HG02571 (cell line): ENCODE measurements at regions not wholly inside any gene's neighbourhood (a gene's known extent, or its start where the extent isn't known, plus 50 kb on each side); places are given as distances from the start of the nearest gene placed in this dataset.
"Not testable (repeated sequence)": the region's sequence is repeated elsewhere in the genome, so short reads cannot be mapped to it uniquely, and the experiment has no call there.

Experiments
- ATAC-seq: cut with Tn5 transposase; IDR thresholded peaks from one replicate; pipeline ENCODE4 v1.9.1; 2021; ENCODE audit warnings: mild to moderate bottlenecking, moderate library complexity; ENCODE audit not compliant: unreplicated experiment

GRCh38 chr7:48992816-48993215 lies 68.5 kb downstream of the CDC14C start:
- no peak for ATAC-seq

GRCh38 chr7:49001610-49002033 lies 77.3 kb downstream of the CDC14C start:
- ATAC-seq = peak; percentile 98

GRCh38 chr7:49010717-49011116 lies 86.4 kb downstream of the CDC14C start:
- no peak for ATAC-seq

GRCh38 chr7:49014870-49015269 lies 90.5 kb downstream of the CDC14C start:
- no peak for ATAC-seq

DNA sequence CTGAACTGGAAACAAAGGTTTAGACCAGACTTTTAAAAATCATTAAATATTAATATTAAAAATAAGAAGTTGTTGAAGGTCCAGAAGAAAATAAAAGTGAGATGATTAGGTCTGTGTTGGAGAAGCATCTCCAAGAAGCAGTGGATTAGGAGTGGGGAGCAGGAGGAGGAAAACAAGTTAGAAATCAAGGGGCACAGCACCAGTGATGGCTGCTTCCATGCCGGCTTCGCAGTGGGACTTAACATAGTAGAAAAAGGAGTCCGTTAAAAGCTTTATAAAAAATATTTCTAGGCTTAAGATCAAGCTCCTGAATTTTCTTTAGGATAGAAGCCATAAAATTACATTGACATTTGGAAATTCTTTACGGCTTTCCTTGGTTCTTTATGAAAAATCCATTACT lies 95.8 kb downstream of the CDC14C start:
- ATAC-seq = no peak

DNA sequence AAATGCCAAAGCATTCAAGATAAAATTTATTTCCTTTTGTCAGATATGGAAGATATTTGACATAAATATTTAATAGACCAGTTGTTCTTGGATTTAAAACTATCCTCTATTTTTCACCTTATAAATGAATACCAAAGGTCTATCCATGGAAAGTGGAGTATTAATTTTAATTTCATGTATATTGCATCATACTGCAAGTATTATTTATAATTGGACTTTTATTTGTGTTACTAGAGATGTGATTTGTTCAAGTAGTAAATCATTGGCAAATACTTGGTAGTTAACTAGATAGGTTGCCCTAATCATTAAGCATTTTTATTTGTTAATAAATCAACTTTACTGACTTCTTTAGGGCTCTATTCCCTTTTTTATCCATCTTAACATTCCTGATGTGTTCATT lies 98.1 kb downstream of the CDC14C start:
- no peak for ATAC-seq

GRCh38 chr7:49023345-49024328 lies 99.3 kb downstream of the CDC14C start:
- no peak for ATAC-seq

DNA sequence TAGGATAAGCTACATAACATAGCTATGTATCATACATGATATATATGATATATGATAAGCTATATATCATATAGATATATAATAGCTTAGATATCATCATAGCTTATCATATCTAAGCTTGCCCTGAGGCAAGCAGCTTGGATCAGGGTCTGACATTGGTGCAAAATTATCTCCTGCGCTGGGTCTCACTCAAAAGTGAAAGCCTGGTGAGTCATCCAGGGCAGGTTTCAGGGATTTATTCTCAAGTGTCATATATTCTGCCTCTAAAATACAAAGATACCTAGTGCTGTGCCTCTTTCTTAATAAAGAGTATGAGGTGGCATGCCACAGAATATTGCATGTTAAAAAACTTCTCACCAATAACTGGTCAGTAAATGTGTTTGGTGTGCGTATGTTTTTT lies 105.9 kb downstream of the CDC14C start:
- no peak for ATAC-seq

DNA sequence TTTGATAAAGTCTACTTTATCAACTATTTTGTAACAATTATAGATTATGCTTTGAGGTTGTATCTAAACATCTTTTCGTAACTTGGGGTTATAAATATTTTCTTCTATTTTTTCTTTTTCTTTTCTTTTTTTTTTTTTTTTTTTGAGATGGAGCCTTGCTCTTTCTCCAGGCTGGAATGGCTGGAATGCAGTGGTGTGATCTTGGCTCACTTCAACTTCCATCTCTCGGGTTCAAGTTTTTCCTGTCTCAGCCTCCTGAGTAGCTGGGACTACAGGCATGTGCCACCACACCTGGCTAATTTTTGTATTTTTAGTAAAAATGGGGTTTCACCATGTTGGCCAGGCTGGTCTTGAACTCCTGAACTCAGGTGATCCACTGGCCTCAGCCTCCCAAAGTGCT lies 108.8 kb downstream of the CDC14C start:
- ATAC-seq = not testable (repeated sequence)

- ATAC-seq = no peak
Measured at GRCh38 chr7:49037346-49038210, 113.2 kb downstream of the CDC14C start.

DNA sequence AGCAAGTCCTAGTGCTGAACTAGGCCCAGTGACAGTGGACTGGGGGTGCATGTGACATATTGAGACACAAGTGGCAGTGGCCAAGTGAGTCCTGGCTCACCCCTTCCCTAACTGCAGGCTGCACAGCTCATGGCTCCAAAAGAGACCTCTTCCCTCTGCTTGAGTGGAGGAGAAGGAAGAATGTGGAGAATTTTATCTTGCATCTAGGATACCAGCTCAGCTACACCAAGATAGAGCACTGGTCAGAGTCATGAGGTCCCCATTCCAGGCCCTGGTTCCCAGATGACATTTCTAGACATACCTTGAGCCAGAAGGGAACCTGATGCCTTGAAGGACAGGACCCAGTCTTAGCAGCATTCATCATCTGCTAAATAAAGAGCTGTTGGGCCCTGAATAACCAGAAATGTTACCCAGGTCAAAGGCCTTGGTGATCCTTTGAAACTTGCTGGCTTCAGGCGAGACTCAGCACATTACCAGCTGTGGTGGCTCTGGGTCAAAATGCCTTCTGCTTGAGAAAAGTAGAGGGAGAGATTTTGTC lies 114.5 kb downstream of the CDC14C start:
- ATAC-seq = no peak

DNA sequence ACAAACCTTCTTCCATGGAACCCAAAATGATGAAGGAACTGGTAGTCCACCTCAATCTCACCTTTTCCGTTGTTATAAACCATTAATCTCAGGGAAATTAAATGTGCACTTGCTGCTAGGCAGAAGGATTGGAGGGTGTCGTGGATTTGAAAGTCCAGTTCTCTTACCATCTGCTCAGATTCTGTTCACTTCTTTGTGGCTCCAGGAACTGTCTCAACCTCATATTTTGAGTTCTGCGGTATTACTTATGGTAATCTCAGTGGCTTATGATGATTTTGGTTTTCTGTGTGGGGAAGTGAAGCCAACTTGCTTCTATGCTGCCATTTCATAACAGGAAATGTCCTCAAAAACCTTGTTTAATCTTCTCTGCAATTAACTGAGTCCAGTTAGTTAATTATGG lies 136.4 kb downstream of the CDC14C start:
- ATAC-seq = no peak

- no peak for ATAC-seq
Measured at GRCh38 chr7:49074538-49074937, 150.2 kb downstream of the CDC14C start.

GRCh38 chr7:49080896-49081475 lies 156.6 kb downstream of the CDC14C start:
- no peak for ATAC-seq

GRCh38 chr7:49088017-49088416 lies 163.7 kb downstream of the CDC14C start:
- no peak for ATAC-seq

- ATAC-seq = no peak
Measured at GRCh38 chr7:49089717-49090116, 165.4 kb downstream of the CDC14C start.

- ATAC-seq = no peak
Measured at GRCh38 chr7:49091089-49091488, 166.7 kb downstream of the CDC14C start.

- no peak for ATAC-seq
Measured at GRCh38 chr7:49091519-49091918, 167.2 kb downstream of the CDC14C start.

- no peak for ATAC-seq
Measured at GRCh38 chr7:49093218-49093617, 168.9 kb downstream of the CDC14C start.

DNA sequence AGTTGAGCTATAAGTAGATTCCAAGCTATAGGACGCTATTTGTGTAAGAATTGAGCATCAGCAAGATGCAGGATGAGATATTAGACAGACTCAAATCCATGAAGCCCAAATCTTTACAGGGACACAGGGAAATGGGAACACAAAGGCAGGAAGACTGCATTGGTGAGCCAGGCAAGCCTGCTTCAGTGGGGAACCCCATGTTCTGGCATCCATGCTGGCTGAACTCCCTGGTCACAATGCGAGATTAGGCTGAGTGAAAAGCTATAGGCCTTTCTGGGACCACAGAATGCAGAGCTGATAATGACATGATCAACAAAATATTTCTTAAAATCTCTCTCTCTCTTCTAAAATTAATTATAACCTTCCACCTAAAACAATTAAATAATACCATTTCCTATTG lies 170.5 kb downstream of the CDC14C start:
- ATAC-seq = no peak
